ENCODE measurements at regions not wholly inside any gene's neighbourhood (a gene's known extent, or its start where the extent isn't known, plus 50 kb on each side); places are given as distances from the start of the nearest gene placed in this dataset.

DNA sequence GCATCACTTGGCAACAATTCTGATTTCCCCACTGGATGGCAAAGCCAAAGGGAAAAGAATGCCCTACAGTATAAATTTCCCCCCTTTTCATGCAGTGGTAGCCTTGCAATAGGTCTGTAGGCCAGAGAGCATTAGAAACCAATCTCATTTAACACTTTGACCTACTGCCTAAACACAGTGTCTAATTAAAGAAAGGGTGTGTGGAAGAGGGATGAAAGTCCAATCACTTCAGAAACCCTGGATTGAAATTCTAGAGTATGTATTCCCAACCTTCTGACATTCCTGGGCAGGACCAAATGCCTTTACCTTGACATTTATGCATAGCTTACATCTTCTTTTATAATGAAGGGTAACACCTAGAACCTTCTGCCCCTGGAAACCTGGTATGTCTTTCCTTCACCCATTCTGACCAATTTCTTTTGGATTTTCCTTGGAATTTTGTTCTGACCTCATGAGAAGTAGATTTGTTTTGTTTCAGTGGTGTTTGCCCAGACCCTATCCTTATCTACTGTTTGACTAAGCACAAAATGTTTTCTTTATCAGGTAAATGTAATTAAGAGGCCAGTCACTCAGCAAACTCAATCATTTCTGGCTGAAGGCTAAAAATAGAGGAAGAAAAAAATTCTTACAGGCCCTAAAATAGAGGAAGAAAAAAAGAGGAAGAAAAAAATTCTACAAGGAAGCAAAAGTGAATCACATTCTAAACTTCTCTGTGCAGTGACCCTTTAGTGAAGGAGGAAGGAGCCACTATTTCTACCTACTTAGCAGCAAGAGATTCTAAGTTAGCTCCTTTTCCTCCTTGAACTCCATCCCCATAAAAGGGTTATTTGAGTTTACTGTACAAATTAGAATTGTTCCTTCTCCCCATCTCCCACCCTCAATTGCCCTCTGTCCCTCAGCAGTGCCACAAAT lies 129.5 kb upstream of the DSCAM start:
- no peak overlapping the region for H3K4me2 ChIP-seq (ENCODE audit: insufficient read depth in 1 of 2, low read depth in 2 of 2, low read length in 2 of 2)
- TF ChIP-seq TBP (IDR thresholded peaks at IDR 0.05; ENCODE audit: low read depth, low read length) (no peak), KDM5A (IDR thresholded peaks at IDR 0.05; ENCODE audit: low read length) (no peak), CBX8 (IDR thresholded peaks at IDR 0.05; ENCODE audit: borderline replicate concordance, low read depth, low read length) (no peak), EGR1 (IDR thresholded peaks at IDR 0.05; ENCODE audit: borderline replicate concordance, low read depth, low read length) (no peak), SRF (IDR thresholded peaks at IDR 0.05; ENCODE audit: low read depth, low read length) (no peak)
- no peak overlapping the region for H3K4ac ChIP-seq (replicated peaks; ENCODE audit: insufficient read length, low read depth, low read length)
- no peaks in the 10 kb centered on the region for H3K79me2 ChIP-seq (ENCODE audit: control insufficient read depth in 1 of 2, insufficient read depth in 2 of 2, low read length in 2 of 2)
- H3K9me3 ChIP-seq (ENCODE audit: insufficient read depth in 2 of 2, low read depth in 1 of 2, low read length in 1 of 2), result peaks cover 4 to 8% of the 10 kb centered on the region in 2 experiments; a peak in 2 of 4 replicates
- no peak overlapping the region for H4K91ac ChIP-seq (replicated peaks; ENCODE audit: insufficient read length, low read length)
- no peak overlapping the region for H3K23ac ChIP-seq (ENCODE audit: insufficient read length)
- H2BK12ac ChIP-seq (ENCODE audit: low read depth, low read length), result no peak overlapping the region
- no peak overlapping the region for H2AFZ ChIP-seq (ENCODE audit: low read length)
- H2BK5ac ChIP-seq (ENCODE audit: low read depth, low read length), result no peak overlapping the region
- H3K9ac ChIP-seq (replicated peaks in 1 of 4; ENCODE audit: extremely low read depth in 1 of 4, low read depth in 3 of 4, low read length in 3 of 4), result no peak overlapping the region
- H3K56ac ChIP-seq (replicated peaks; ENCODE audit: insufficient read length, low read depth, low read length), result no peak overlapping the region
- H2BK15ac ChIP-seq (ENCODE audit: low read length), result no peak overlapping the region
- no peak overlapping the region for H4K8ac ChIP-seq (ENCODE audit: extremely low read depth, insufficient read depth, low read length)
- no peak overlapping the region for H2BK120ac ChIP-seq (replicated peaks; ENCODE audit: low read depth, low read length)
- no peaks in the 10 kb centered on the region for H3K23me2 ChIP-seq (ENCODE audit: low read depth, low read length)
- no peak overlapping the region for H3K14ac ChIP-seq (ENCODE audit: insufficient read length)
- no peak overlapping the region for H4K5ac ChIP-seq (ENCODE audit: insufficient read length, low read depth, low read length)
- DNase-seq (ENCODE audit: low read depth in 1 of 2, low spot score in 2 of 2), result no peak
- H4K20me1 ChIP-seq (replicated peaks in 1 of 2; ENCODE audit: control insufficient read depth in 1 of 2, insufficient read depth in 2 of 2, low read length in 2 of 2), result no peaks in the 10 kb centered on the region
- no peaks in the 10 kb centered on the region for H3K79me1 ChIP-seq (ENCODE audit: low read depth, low read length)
- no peak for FAIRE-seq
- no peak overlapping the region for H3K4me3 ChIP-seq (ENCODE audit: extremely low read depth in 1 of 4, insufficient read depth in 2 of 4, low read depth in 3 of 4, low read length in 4 of 4)
- H2BK20ac ChIP-seq (ENCODE audit: low read length), result no peak overlapping the region
- no peak overlapping the region for H3K18ac ChIP-seq (ENCODE audit: extremely low read depth, low read length)
- H2AK5ac ChIP-seq (ENCODE audit: low read depth, low read length), result no peak overlapping the region
- no peak overlapping the region for H3K27ac ChIP-seq (ENCODE audit: low read depth, low read length)
- no peaks in the 10 kb centered on the region for H3K27me3 ChIP-seq (replicated peaks in 1 of 4; ENCODE audit: control insufficient read depth in 3 of 4, extremely low read depth in 1 of 4, insufficient read depth in 3 of 4, low read length in 3 of 4)
- POLR2A ChIA-PET (ENCODE audit: partially characterized antibody), result no interaction called here
- no peaks in the 10 kb centered on the region for H3K36me3 ChIP-seq (ENCODE audit: control insufficient read depth in 2 of 4, insufficient read depth in 4 of 4, low read length in 3 of 4)
- CTCF ChIA-PET (ENCODE audit: partially characterized antibody), result interaction anchor here (1.0 to 2.2 kb wide), 2 partner anchors 14 to 130 kb away, joined by 3 to 5 read pairs; partner anchors contain the start of gene DSCAM
- no peaks in the 10 kb centered on the region for H3K4me1 ChIP-seq (replicated peaks in 1 of 4; ENCODE audit: control insufficient read depth in 3 of 4, insufficient read depth in 4 of 4, low read length in 3 of 4)

Data from H1 (cell line).